GM23338 (cell line): ENCODE measurements at regions not wholly inside any gene's neighbourhood (a gene's known extent, or its start where the extent isn't known, plus 50 kb on each side); places are given as distances from the start of the nearest gene placed in this dataset.

ENCODE experiments used
- ATAC-seq: fragments of 200-7000 bp; cut with Tn5 transposase; 3 replicates; pipeline ENCODE4 v1.9.1; 2020
- DNase-seq: peaks from one replicate; pipeline ENCODE4 v3.0.0-alpha.2; 2015; ENCODE audit warnings: low spot score
- H2AFZ ChIP-seq: fragments of 200-600 bp; sonication (generic); 2 replicates; pipeline ENCODE4 v1.8.0; 2016; ENCODE audit warnings: antibody characterized with exemption, mild to moderate bottlenecking, moderate library complexity
- H3F3A ChIP-seq: fragments of 200-600 bp; sonication (generic); replicated peaks from 2 replicates; pipeline ENCODE4 v1.8.0; 2017; ENCODE audit warnings: antibody characterized with exemption, mixed run types, low read depth
- H3K27ac ChIP-seq: fragments of 200-600 bp; sonication (generic); 2 replicates; pipeline ENCODE4 v1.6.1; 2016; ENCODE audit warnings: low read depth
- H3K27me3 ChIP-seq: fragments of 200-600 bp; sonication (generic); 2 replicates; pipeline ENCODE4 v1.8.0; 2016; ENCODE audit warnings: mild to moderate bottlenecking, mixed run types, moderate library complexity; ENCODE audit not compliant: insufficient read depth
- H3K36me3 ChIP-seq: fragments of 200-600 bp; sonication (generic); 2 replicates; pipeline ENCODE4 v1.8.0; 2016; ENCODE audit warnings: mild to moderate bottlenecking; ENCODE audit not compliant: insufficient read depth
- H3K4me1 ChIP-seq: fragments of 200-600 bp; sonication (generic); 2 replicates; pipeline ENCODE4 v1.8.0; 2016; ENCODE audit warnings: mild to moderate bottlenecking, moderate library complexity; ENCODE audit not compliant: insufficient read depth
- H3K4me2 ChIP-seq: fragments of 200-600 bp; sonication (generic); 2 replicates; pipeline ENCODE4 v1.7.1; 2017; ENCODE audit warnings: mixed run types
- H3K4me3 ChIP-seq: fragments of 200-600 bp; sonication (generic); 2 replicates; pipeline ENCODE4 v1.6.1; 2016; ENCODE audit warnings: mixed run types
- H3K79me2 ChIP-seq: fragments of 200-600 bp; sonication (generic); replicated peaks from 2 replicates; pipeline ENCODE4 v1.8.0; 2017; ENCODE audit warnings: mild to moderate bottlenecking; ENCODE audit not compliant: insufficient read depth
- H3K9me2 ChIP-seq: fragments of 200-600 bp; sonication (generic); 2 replicates; pipeline ENCODE4 v1.8.0; 2017; ENCODE audit not compliant: insufficient read depth
- H4K20me1 ChIP-seq: fragments of 200-600 bp; sonication (generic); replicated peaks from 2 replicates; pipeline ENCODE4 v1.8.0; 2017; ENCODE audit warnings: mild to moderate bottlenecking; ENCODE audit not compliant: insufficient read depth
- H3K27ac Mint-ChIP-seq: 2 replicates; pipeline ENCODE4 v1.8.0; 2020; ENCODE audit warnings: inconsistent platforms, mild to moderate bottlenecking, moderate library complexity, mixed read lengths
- H3K27me3 Mint-ChIP-seq: 3 replicates; pipeline ENCODE4 v1.8.0; 2022; ENCODE audit warnings: low read depth, mild to moderate bottlenecking, moderate library complexity, mixed read lengths, inconsistent platforms; ENCODE audit not compliant: insufficient read depth, poor library complexity
- H3K36me3 Mint-ChIP-seq: 3 replicates; pipeline ENCODE4 v1.8.0; 2021; ENCODE audit warnings: low read depth, mild to moderate bottlenecking, inconsistent platforms, moderate library complexity, mixed read lengths
- H3K4me1 Mint-ChIP-seq: 3 replicates; pipeline ENCODE4 v1.8.0; 2020; ENCODE audit warnings: mild to moderate bottlenecking, inconsistent platforms, mixed read lengths
- H3K4me3 Mint-ChIP-seq: 3 replicates; pipeline ENCODE4 v1.8.0; 2021; ENCODE audit warnings: moderate library complexity, mild to moderate bottlenecking, inconsistent platforms, mixed read lengths
- H3K9me3 Mint-ChIP-seq: 3 replicates; pipeline ENCODE4 v1.8.0; 2020; ENCODE audit warnings: moderate library complexity, mild to moderate bottlenecking, inconsistent platforms, mixed read lengths
- EZH2 ChIP-seq: fragments of 200-600 bp; sonication (generic); IDR thresholded peaks from one replicate; pipeline ENCODE4 v1.8.0; 2017; ENCODE audit warnings: antibody characterized with exemption, mild to moderate bottlenecking, low read depth; ENCODE audit not compliant: unreplicated experiment
- EZH2phosphoT487 ChIP-seq: fragments of 200-600 bp; sonication (generic); IDR thresholded peaks from one replicate; pipeline ENCODE4 v1.8.1; 2018; ENCODE audit warnings: antibody characterized with exemption; ENCODE audit not compliant: unreplicated experiment
- JUNB ChIP-seq: IDR thresholded peaks from one replicate; pipeline ENCODE4 v1.6.1; 2016; ENCODE audit warnings: antibody characterized with exemption; ENCODE audit not compliant: unreplicated experiment
- NANOG ChIP-seq: IDR thresholded peaks from 2 replicates; pipeline ENCODE4 v1.6.1; 2016; ENCODE audit warnings: antibody characterized with exemption, borderline replicate concordance
- POLR2AphosphoS5 ChIP-seq: IDR thresholded peaks from 2 replicates; pipeline ENCODE4 v1.6.1; 2016; ENCODE audit warnings: antibody characterized with exemption, low read depth
- REST ChIP-seq: IDR thresholded peaks from one replicate; pipeline ENCODE4 v1.6.1; 2018; ENCODE audit warnings: antibody characterized with exemption; ENCODE audit not compliant: unreplicated experiment
- ZNF114 ChIP-seq: fragments of 250-450 bp; sonication (Bioruptor Pico); IDR thresholded peaks from 2 replicates; pipeline ENCODE4 v1.5.0; 2020; ENCODE audit warnings: mild to moderate bottlenecking, moderate library complexity
- ZNF331 ChIP-seq: fragments of 250-450 bp; sonication (Bioruptor Pico); IDR thresholded peaks from 2 replicates; pipeline ENCODE4 v1.5.0; 2020; ENCODE audit warnings: low read depth, mild to moderate bottlenecking, moderate library complexity
- TF ChIP-seq, protein P1 (sequence below), 2 experiments: fragments of 200-600 bp in 1 of 2; sonication (generic) in 1 of 2; conservative IDR thresholded peaks; 2 replicates each; pipeline versions ENCODE4 v1.5.1 to v1.6.1; 2016 to 2017; ENCODE audit warnings: antibody characterized with exemption in 2 of 2, low read depth in 2 of 2, mild to moderate bottlenecking in 2 of 2, moderate library complexity in 1 of 2

- H3K27ac Mint-ChIP-seq = no peak overlapping the region
- Histone ChIP-seq H2AFZ (no peak overlapping the region), H4K20me1 (no peaks in the 10 kb centered on the region), H3K36me3 (no peaks in the 10 kb centered on the region), H3F3A (no peaks in the 10 kb centered on the region), H3K9me2 (peaks cover 9% of the 10 kb centered on the region; the same call in 1 of the 2 replicates), H3K4me1 (no peaks in the 10 kb centered on the region), H3K79me2 (no peaks in the 10 kb centered on the region), H3K4me2 (no peak overlapping the region), H3K4me3 (no peak overlapping the region), H3K27ac (no peak overlapping the region), H3K27me3 (no peaks in the 10 kb centered on the region)
- peaks cover 6% of the 10 kb centered on the region for H3K36me3 Mint-ChIP-seq
- peaks cover 8% of the 10 kb centered on the region for H3K27me3 Mint-ChIP-seq
- peaks cover 7% of the 10 kb centered on the region for H3K9me3 Mint-ChIP-seq
- ATAC-seq = no peak
- no peak overlapping the region for H3K4me3 Mint-ChIP-seq
- TF ChIP-seq, protein P1, sequence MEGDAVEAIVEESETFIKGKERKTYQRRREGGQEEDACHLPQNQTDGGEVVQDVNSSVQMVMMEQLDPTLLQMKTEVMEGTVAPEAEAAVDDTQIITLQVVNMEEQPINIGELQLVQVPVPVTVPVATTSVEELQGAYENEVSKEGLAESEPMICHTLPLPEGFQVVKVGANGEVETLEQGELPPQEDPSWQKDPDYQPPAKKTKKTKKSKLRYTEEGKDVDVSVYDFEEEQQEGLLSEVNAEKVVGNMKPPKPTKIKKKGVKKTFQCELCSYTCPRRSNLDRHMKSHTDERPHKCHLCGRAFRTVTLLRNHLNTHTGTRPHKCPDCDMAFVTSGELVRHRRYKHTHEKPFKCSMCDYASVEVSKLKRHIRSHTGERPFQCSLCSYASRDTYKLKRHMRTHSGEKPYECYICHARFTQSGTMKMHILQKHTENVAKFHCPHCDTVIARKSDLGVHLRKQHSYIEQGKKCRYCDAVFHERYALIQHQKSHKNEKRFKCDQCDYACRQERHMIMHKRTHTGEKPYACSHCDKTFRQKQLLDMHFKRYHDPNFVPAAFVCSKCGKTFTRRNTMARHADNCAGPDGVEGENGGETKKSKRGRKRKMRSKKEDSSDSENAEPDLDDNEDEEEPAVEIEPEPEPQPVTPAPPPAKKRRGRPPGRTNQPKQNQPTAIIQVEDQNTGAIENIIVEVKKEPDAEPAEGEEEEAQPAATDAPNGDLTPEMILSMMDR (conservative IDR thresholded peaks at IDR 0.05; ENCODE audit: low read depth in 2 of 2) = no peak
- TF ChIP-seq JUNB (no peak), EZH2 (no peak), REST (no peak), NANOG (no peak), POLR2AphosphoS5 (no peak), ZNF114 (CRISPR knock-in tag) (no peak)
- peaks cover 11% of the 10 kb centered on the region for H3K4me1 Mint-ChIP-seq
- DNase-seq = no peak
Observed at GRCh38 chr2:240251848-240252190, 111.4 kb upstream of the OTOS start.

DNA sequence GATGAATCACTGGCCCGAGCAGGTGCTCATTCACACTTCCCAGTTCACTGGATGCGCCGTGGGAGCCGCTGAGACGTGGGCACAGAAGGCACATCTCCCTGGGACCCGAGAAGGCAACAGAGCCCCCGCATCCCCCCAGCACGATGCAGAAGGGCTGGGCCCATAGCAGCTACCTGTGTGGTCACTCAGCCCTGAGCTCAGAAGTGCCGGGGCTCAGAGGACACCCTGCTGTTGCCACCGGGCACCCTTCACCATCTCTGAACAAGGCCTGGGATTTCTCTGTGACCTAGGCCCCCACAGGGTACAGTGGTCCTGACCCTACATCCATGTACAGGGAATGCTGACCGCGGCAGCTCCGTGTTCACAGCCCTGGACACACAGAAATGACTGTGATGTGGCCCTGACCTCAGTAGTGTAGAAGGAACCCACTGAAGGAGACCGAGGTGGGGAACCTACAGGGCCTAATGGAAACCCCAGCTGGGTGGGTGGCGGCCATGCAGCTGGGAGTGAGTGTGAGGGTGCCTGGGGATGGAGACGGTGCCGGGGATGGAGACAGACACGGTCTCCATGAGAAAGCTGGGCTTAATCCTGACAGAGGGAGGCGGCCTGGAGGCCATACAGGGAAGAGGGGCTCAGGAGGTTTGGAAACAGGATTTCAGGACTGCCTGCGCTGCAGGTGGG is 111.9 kb upstream of the OTOS start:
- 0 out of 2 replicates have a peak, but pooled peaks cover 6% of the 10 kb centered on the region for H3K9me2 ChIP-seq
- Mint-ChIP-seq H3K36me3 (peaks cover 6% of the 10 kb centered on the region), H3K27me3 (peaks cover 9% of the 10 kb centered on the region), H3K9me3 (peaks cover 8% of the 10 kb centered on the region), H3K4me1 (peaks cover 11% of the 10 kb centered on the region), H3K27ac (no peak overlapping the region), H3K4me3 (no peak overlapping the region)
- DNase-seq = no peak
- no peaks in the 10 kb centered on the region for H3K36me3 ChIP-seq
- H2AFZ ChIP-seq = no peak overlapping the region
- no peaks in the 10 kb centered on the region for H3K27me3 ChIP-seq
- H3K79me2 ChIP-seq = no peaks in the 10 kb centered on the region
- no peak overlapping the region for H3K4me3 ChIP-seq
- no peaks in the 10 kb centered on the region for H3F3A ChIP-seq
- H4K20me1 ChIP-seq = no peaks in the 10 kb centered on the region
- no peak for ATAC-seq
- H3K27ac ChIP-seq = no peak overlapping the region
- H3K4me1 ChIP-seq = no peaks in the 10 kb centered on the region
- no peak overlapping the region for H3K4me2 ChIP-seq
- TF ChIP-seq EZH2phosphoT487 (no peak), JUNB (no peak), ZNF331 (CRISPR knock-in tag) (no peak), ZNF114 (CRISPR knock-in tag) (no peak)
- TF ChIP-seq, protein P1 (conservative IDR thresholded peaks at IDR 0.05; ENCODE audit: low read depth in 2 of 2) = no peak
